LNCaP clone FGC (cell line): ENCODE measurements at regions not wholly inside any gene's neighbourhood (a gene's known extent, or its start where the extent isn't known, plus 50 kb on each side); places are given as distances from the start of the nearest gene placed in this dataset.

Source experiments
- DNase-seq: peaks from one replicate; pipeline ENCODE4 v3.0.0-alpha.2; 2011; ENCODE audit warnings: low read depth
- H3K4me3 ChIP-seq: 2 replicates; pipeline ENCODE4 v1.5.1; 2011; ENCODE audit warnings: mild to moderate bottlenecking, low read depth, low read length, control low read depth
- TF ChIP-seq, protein P1 (sequence below): IDR thresholded peaks from 2 replicates; pipeline ENCODE4 v1.5.1; 2012; ENCODE audit warnings: mild to moderate bottlenecking; ENCODE audit not compliant: control insufficient read depth, insufficient read depth; ENCODE audit errors: extremely low read depth

DNA sequence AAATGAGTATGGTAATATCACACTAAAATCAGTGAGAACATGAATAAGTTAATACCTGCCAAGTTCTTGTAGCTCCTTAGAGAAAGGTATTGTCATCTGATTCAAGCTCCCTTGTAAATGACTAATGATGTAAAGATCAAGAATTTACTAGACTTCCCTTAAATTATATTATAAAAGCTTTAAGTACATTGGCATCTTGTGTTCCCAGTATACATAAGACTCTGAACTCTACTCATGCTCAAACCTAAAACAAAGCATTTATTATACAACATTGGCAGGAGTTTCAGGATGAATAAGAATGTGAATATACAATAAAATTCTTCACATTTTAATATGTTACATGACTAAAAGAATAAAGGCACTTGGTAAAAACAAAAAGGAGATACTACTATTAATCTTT is 126.8 kb upstream of the UNC5C start:
- no peak overlapping the region for H3K4me3 ChIP-seq
- TF ChIP-seq, protein P1, sequence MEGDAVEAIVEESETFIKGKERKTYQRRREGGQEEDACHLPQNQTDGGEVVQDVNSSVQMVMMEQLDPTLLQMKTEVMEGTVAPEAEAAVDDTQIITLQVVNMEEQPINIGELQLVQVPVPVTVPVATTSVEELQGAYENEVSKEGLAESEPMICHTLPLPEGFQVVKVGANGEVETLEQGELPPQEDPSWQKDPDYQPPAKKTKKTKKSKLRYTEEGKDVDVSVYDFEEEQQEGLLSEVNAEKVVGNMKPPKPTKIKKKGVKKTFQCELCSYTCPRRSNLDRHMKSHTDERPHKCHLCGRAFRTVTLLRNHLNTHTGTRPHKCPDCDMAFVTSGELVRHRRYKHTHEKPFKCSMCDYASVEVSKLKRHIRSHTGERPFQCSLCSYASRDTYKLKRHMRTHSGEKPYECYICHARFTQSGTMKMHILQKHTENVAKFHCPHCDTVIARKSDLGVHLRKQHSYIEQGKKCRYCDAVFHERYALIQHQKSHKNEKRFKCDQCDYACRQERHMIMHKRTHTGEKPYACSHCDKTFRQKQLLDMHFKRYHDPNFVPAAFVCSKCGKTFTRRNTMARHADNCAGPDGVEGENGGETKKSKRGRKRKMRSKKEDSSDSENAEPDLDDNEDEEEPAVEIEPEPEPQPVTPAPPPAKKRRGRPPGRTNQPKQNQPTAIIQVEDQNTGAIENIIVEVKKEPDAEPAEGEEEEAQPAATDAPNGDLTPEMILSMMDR = no peak
- DNase-seq = no peak

DNA sequence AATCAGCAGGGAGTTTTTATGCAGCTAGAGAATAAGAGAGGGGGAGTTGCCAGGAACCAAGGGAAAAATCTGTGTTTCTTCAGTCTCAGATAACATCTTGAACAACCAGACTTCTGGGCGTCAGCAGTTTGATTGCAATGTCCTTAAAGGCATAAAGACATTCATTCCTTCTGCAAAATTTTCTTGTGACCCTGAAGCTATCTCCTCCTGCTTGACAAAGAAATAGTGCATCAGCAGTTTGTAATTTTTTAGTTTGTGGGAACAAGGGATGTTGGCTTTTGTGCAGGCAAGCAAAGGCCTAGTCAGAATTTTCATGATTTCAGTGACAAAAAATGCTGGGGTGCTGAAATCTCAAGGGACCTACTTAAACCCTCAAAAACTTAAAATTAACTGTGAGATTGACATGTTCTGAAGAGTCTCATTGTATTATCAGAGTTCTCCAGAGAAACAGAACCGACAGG is 125.8 kb upstream of the UNC5C start:
- DNase-seq = no peak
- TF ChIP-seq, protein P1 = no peak
- no peak overlapping the region for H3K4me3 ChIP-seq

DNA sequence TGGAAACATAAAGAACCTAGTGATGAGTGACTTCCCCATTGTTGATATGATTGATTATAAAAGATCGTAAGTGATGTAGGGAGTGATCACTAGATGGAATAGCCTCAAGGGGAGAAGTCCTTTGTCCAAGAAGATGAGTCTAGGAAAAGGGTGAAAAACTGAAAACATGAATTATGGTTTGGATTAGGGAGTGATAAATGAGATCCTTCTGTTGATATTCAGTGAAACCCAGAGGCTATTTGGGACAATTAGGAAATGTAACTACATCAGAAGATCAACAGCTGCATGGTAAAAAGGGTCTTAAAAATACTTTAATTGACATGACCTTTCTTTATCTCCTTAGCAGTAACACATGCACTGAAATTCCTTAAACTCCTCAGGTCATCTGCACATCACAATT is 124.0 kb upstream of the UNC5C start:
- no peak overlapping the region for H3K4me3 ChIP-seq
- TF ChIP-seq, protein P1 = no peak
- no peak for DNase-seq

DNA sequence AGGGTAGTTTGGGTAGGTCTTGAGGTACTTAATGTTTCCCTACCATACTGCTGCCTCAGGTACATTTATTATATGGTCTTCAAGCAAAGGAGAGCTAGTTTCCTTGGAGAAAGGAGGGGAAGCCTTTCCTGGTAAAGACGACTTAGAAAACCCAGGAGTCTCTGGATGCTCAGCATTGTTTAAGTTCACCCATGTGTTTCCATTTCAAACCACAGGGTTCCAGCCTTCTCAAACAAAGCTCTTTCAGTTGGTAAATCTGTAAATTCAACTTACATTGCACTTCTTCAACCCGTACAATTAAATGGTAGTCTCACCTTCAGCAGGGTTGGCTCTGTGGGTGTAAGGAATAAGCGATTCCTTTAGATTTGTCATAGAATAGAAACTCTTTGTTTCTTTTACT is 111.9 kb upstream of the UNC5C start:
- H3K4me3 ChIP-seq = no peak overlapping the region
- DNase-seq = no peak
- TF ChIP-seq, protein P1 = no peak

DNA sequence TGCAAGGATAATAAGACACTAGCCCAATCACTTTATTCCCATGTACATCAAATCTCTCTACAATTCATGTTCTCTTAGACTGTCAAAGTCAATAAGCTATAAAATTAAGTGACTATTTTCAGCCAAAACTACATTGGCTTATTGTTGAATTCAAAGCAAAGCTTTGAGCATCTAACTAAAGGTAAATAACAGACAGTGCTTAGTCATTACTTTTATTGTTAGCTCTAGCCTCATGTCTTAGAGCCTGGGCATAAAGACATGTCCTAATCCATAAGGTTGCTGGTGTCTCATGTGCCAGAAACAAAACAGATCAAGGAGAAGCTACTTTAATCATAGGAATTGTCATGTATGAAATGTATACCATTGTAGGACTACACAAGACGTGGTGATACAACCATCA is 103.1 kb upstream of the UNC5C start:
- DNase-seq = no peak
- H3K4me3 ChIP-seq = no peak overlapping the region
- TF ChIP-seq, protein P1 = no peak

DNA sequence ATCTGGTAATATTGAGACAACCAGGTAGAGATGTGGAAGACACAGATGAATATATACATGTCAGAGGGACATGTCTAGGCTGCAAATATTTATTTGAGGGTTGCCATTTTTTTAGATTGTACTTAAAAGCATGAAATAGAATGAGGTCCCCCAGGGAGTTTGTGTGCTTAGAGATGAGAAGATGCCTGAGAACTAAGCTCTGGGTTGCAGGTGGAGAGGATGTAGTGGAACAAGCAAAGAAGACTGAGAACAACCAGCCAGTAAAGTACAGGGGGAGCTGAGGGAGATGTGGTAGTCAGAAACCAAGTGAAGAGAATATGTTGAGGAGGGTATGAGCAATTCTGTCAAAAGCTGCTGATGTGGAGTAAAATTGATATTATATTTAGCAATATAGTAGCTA is 95.6 kb upstream of the UNC5C start:
- DNase-seq = no peak
- H3K4me3 ChIP-seq = no peak overlapping the region
- TF ChIP-seq, protein P1 = no peak

DNA sequence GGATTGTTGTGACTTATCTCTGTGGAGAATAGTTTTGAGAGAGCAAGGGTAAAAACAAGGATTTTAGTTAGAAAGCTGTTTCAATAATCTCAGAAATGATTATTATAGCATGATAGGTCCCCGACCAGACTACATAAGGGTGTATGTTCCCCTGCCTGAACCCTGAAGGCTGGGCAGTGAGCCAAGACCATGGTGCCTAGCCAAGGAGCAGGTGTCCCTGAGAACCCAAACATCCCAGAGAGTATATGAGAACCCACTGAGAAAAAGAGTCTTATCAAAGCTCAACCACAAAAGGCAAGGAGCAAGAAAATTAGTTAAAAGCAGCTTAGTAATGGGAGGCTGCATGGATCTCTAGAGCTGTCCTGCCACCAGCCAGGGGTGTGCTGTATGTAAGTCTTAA is 94.9 kb upstream of the UNC5C start:
- DNase-seq = no peak
- no peak overlapping the region for H3K4me3 ChIP-seq
- TF ChIP-seq, protein P1 = no peak
